ENCODE measurements at regions not wholly inside any gene's neighbourhood (a gene's known extent, or its start where the extent isn't known, plus 50 kb on each side); places are given as distances from the start of the nearest gene placed in this dataset.

GRCh38 chr4:31088600-31089230 lies 368.5 kb downstream of the PCDH7 start:
- TF ChIP-seq CTCF (IDR thresholded peaks at IDR 0.05; ENCODE audit: low read length) = no peak
- TF ChIP-seq EZH2 (IDR thresholded peaks at IDR 0.05; ENCODE audit: borderline replicate concordance, low read length) = no peak

Measured in OCI-LY1 (cell line).